22Rv1 (cell line): ENCODE measurements at regions not wholly inside any gene's neighbourhood (a gene's known extent, or its start where the extent isn't known, plus 50 kb on each side); places are given as distances from the start of the nearest gene placed in this dataset.
"Not testable (repeated sequence)": the region's sequence is repeated elsewhere in the genome, so short reads cannot be mapped to it uniquely, and the experiment has no call there.

Experiments used
- ZFX ChIP-seq: fragments of 450-650 bp; IDR thresholded peaks from 2 replicates; pipeline ENCODE4 v1.6.1; 2017; ENCODE audit warnings: antibody characterized with exemption, borderline replicate concordance
- TF ChIP-seq, protein P1 (sequence below): fragments of 450-650 bp; IDR thresholded peaks from 2 replicates; pipeline ENCODE4 v1.5.1; 2017; ENCODE audit warnings: mild to moderate bottlenecking

DNA sequence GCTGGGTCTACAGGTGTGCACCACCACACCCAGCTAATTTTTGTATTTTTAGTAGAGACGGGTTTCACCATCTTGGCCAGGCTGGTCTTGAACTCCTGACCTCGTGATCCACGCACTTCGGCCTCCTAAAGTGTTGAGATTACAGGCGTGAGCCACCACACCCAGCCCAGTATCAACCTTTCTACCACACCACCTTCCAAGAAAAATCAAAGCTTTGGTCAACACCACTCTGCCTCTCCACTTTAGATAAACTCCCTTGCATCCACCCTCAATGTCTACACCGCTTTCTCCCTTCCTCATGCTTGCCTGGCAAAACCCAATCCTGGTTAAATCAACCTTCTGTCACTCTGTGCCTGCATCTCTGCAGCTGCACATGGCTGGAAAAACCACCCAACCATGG lies 112.2 kb downstream of the TNFAIP3 start:
- TF ChIP-seq, protein P1, sequence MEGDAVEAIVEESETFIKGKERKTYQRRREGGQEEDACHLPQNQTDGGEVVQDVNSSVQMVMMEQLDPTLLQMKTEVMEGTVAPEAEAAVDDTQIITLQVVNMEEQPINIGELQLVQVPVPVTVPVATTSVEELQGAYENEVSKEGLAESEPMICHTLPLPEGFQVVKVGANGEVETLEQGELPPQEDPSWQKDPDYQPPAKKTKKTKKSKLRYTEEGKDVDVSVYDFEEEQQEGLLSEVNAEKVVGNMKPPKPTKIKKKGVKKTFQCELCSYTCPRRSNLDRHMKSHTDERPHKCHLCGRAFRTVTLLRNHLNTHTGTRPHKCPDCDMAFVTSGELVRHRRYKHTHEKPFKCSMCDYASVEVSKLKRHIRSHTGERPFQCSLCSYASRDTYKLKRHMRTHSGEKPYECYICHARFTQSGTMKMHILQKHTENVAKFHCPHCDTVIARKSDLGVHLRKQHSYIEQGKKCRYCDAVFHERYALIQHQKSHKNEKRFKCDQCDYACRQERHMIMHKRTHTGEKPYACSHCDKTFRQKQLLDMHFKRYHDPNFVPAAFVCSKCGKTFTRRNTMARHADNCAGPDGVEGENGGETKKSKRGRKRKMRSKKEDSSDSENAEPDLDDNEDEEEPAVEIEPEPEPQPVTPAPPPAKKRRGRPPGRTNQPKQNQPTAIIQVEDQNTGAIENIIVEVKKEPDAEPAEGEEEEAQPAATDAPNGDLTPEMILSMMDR = not testable (repeated sequence)
- TF ChIP-seq ZFX = not testable (repeated sequence)
